K562 (cell line): ENCODE measurements at regions not wholly inside any gene's neighbourhood (a gene's known extent, or its start where the extent isn't known, plus 50 kb on each side); places are given as distances from the start of the nearest gene placed in this dataset.
"Not testable (repeated sequence)": the region's sequence is repeated elsewhere in the genome, so short reads cannot be mapped to it uniquely, and the experiment has no call there.

Source experiments
- ATAC-seq: fragments of 200-7000 bp; cut with Tn5 transposase; 3 replicates; pipeline ENCODE4 v1.9.1; 2020; ENCODE audit warnings: moderate library complexity
- BruUV-seq: library from RNA; stranded (reverse); fragments of 400-500 nt; replicated peaks from 2 replicates; lab custom pipeline; 2021; lab: Mats Ljungman, UMichigan
- CTCF ChIA-PET: fragments of 300-600 bp; formaldehyde crosslinking; extraction: SDS; loops from one replicate; lab custom pipeline; 2021; ENCODE audit warnings: low intra/inter-chr PET ratio; lab: Yijun Ruan, JAX
- POLR2A ChIA-PET: fragments of 300-600, 350-650 bp; sonication (Branson Sonifier 250); formaldehyde crosslinking; extraction: SDS; loops from one replicate; lab custom pipeline; 2021; ENCODE audit warnings: antibody characterized with exemption, inconsistent platforms; lab: Yijun Ruan, JAX
- DNase-seq, 4 experiments: peaks; one replicate each; pipeline versions ENCODE4 v3.0.0 to v3.0.0-alpha.2; 2011 to 2018; ENCODE audit warnings: low spot score in 3 of 4, mixed read lengths in 3 of 4; ENCODE audit errors: extremely low read depth in 1 of 4
- FAIRE-seq: peaks from 2 replicates; lab custom pipeline; 2011; peaks lifted over from hg19 to GRCh38; lab: Jason Lieb, UNC
- H2AFZ ChIP-seq: 2 replicates; pipeline ENCODE4 v1.6.0; 2011; ENCODE audit warnings: low read depth, low read length, control low read depth, inconsistent platforms
- H3K27ac ChIP-seq: fragments of 200-600 bp; 3 replicates; pipeline ENCODE4 v1.8.0; 2011; ENCODE audit warnings: low read depth, mild to moderate bottlenecking, control low read depth, inconsistent platforms, low read length, moderate library complexity, mixed read lengths; ENCODE audit errors: extremely low read depth
- H3K27me3 ChIP-seq, 2 experiments: fragments of 300-600 bp in 1 of 2; 2 replicates in 1 of 2; 3 replicates in 1 of 2; pipeline versions ENCODE4 v1.6.0 to v1.8.0; 2011; ENCODE audit warnings: inconsistent platforms in 2 of 2, low read length in 2 of 2, mild to moderate bottlenecking in 1 of 2, mixed read lengths in 1 of 2, moderate library complexity in 1 of 2; ENCODE audit not compliant: control insufficient read depth in 2 of 2, insufficient read depth in 2 of 2
- H3K36me3 ChIP-seq: fragments of 300-600 bp; 3 replicates; pipeline ENCODE4 v1.8.0; 2011; ENCODE audit warnings: mild to moderate bottlenecking, low read length, inconsistent platforms; ENCODE audit not compliant: control insufficient read depth, insufficient read depth
- H3K4me1 ChIP-seq, 2 experiments: fragments of 200-600 bp in 1 of 2; replicated peaks in 1 of 2; 2 replicates in 1 of 2; 3 replicates in 1 of 2; pipeline versions ENCODE4 v1.5.1 to v1.8.0; 2011; ENCODE audit warnings: inconsistent platforms in 2 of 2, low read length in 2 of 2, mild to moderate bottlenecking in 1 of 2, mixed read lengths in 1 of 2, moderate library complexity in 1 of 2; ENCODE audit not compliant: control insufficient read depth in 2 of 2, insufficient read depth in 2 of 2
- H3K4me2 ChIP-seq: 2 replicates; pipeline ENCODE4 v1.6.1; 2011; ENCODE audit warnings: low read length, control low read depth, inconsistent platforms, mixed read lengths; ENCODE audit not compliant: insufficient read depth
- H3K4me3 ChIP-seq: fragments of 200-600 bp; sonication (generic), shearing (Covaris generic); 2 replicates; pipeline ENCODE4 v1.5.1; 2016; ENCODE audit warnings: control low read depth, inconsistent platforms
- H3K79me2 ChIP-seq: fragments of 200-600 bp; 3 replicates; pipeline ENCODE4 v1.8.0; 2011; ENCODE audit warnings: low read length, inconsistent platforms; ENCODE audit not compliant: control insufficient read depth, insufficient read depth
- H3K9ac ChIP-seq, 2 experiments: 2 replicates each; pipeline versions ENCODE4 v1.6.0 to v1.6.1; 2011; ENCODE audit warnings: low read depth in 2 of 2, low read length in 2 of 2, control low read depth in 1 of 2, inconsistent platforms in 1 of 2, mild to moderate bottlenecking in 1 of 2, mixed read lengths in 1 of 2; ENCODE audit not compliant: insufficient read depth in 1 of 2
- H3K9me1 ChIP-seq: one replicate; pipeline ENCODE4 v1.6.0; 2011; ENCODE audit warnings: inconsistent platforms, mild to moderate bottlenecking, low read length, moderate library complexity; ENCODE audit not compliant: control insufficient read depth, insufficient read depth
- H3K9me3 ChIP-seq: replicated peaks from 2 replicates; pipeline ENCODE4 v1.5.1; 2011; ENCODE audit warnings: low read depth, low read length, inconsistent platforms; ENCODE audit not compliant: control insufficient read depth, insufficient read depth
- H4K20me1 ChIP-seq: replicated peaks from 2 replicates; pipeline ENCODE4 v1.6.1; 2011; ENCODE audit warnings: low read length, inconsistent platforms, mixed read lengths; ENCODE audit not compliant: control insufficient read depth, insufficient read depth
- ADNP ChIP-seq: fragments of 200-800 bp; sonication (Bioruptor generic); IDR thresholded peaks from 2 replicates; pipeline ENCODE4 v1.6.1; 2016; ENCODE audit warnings: missing genetic modification characterization, missing compliant biosample characterization
- BRD4 ChIP-seq: fragments of 200-600 bp; sonication (generic); IDR thresholded peaks from 2 replicates; pipeline ENCODE4 v1.6.1; 2017; ENCODE audit warnings: inconsistent platforms
- CEBPG ChIP-seq, 3 experiments: fragments of 200-800 bp in 1 of 3; sonication (Bioruptor generic) in 1 of 3; sonication (generic) in 1 of 3; formaldehyde crosslinking in 1 of 3; IDR thresholded peaks in 2 of 3; conservative IDR thresholded peaks in 1 of 3; 2 replicates each; pipeline versions ENCODE4 v1.6.1 to v1.8.0; 2016 to 2022; ENCODE audit warnings: missing compliant biosample characterization in 2 of 3, missing genetic modification characterization in 2 of 3, mild to moderate bottlenecking in 1 of 3, missing genetic modification reagents in 1 of 3
- NFIC ChIP-seq: fragments of 450-650 bp; IDR thresholded peaks from 2 replicates; pipeline ENCODE4 v1.6.1; 2017; ENCODE audit warnings: mild to moderate bottlenecking, inconsistent platforms
- SPI1 ChIP-seq: IDR thresholded peaks from 2 replicates; pipeline ENCODE4 v1.6.1; 2011; ENCODE audit warnings: low read depth, low read length, control low read depth, borderline replicate concordance
- TCF3 ChIP-seq: sonication (generic); formaldehyde crosslinking; IDR thresholded peaks from 2 replicates; pipeline ENCODE4 v1.4.0; 2020; ENCODE audit warnings: mild to moderate bottlenecking, missing genetic modification reagents
- ZNF197 ChIP-seq: fragments of 200-800 bp; sonication (Bioruptor generic); IDR thresholded peaks from 2 replicates; pipeline ENCODE4 v1.6.1; 2016; ENCODE audit warnings: low read depth, missing genetic modification characterization, missing compliant biosample characterization
- ZNF639 ChIP-seq, 2 experiments: fragments of 200-800 bp in 1 of 2; sonication (Bioruptor generic) in 1 of 2; sonication (generic) in 1 of 2; formaldehyde crosslinking in 1 of 2; IDR thresholded peaks in 1 of 2; conservative IDR thresholded peaks in 1 of 2; 2 replicates each; pipeline versions ENCODE4 v1.5.0 to v1.6.1; 2016 to 2020; ENCODE audit warnings: missing compliant biosample characterization in 1 of 2, missing genetic modification characterization in 1 of 2, missing genetic modification reagents in 1 of 2
- ZNF644 ChIP-seq: fragments of 200-800 bp; sonication (Bioruptor generic); IDR thresholded peaks from 2 replicates; pipeline ENCODE4 v1.6.1; 2016; ENCODE audit warnings: low read depth, missing genetic modification characterization, missing compliant biosample characterization
- ZNF766 ChIP-seq: fragments of 200-800 bp; sonication (Bioruptor generic); conservative IDR thresholded peaks from 2 replicates; pipeline ENCODE4 v1.6.1; 2016; ENCODE audit warnings: missing genetic modification characterization, missing compliant biosample characterization
- WGBS: fragments of 100-300 bp; shearing (Covaris generic); methylation state at CpG from one replicate; pipeline ENCODE4 v1.1.6; 2016; ENCODE audit warnings: low coverage, mixed read lengths; ENCODE audit not compliant: insufficient coverage; ENCODE audit errors: missing lambda C conversion rate; 5-methylcytosine and 5-hydroxymethylcytosine counted together
- in situ Hi-C: fragments of 300-500 bp; cut with MboI; formaldehyde crosslinking; loops from 4 replicates; pipeline ENCODE4 v1.15.0; 2018; ENCODE audit warnings: inconsistent platforms, mixed read lengths
- intact Hi-C: fragments of 100-400 bp; cut with micrococcal nuclease; formaldehyde crosslinking; loops from 2 replicates; pipeline ENCODE4 v1.14.2; 2022

DNA sequence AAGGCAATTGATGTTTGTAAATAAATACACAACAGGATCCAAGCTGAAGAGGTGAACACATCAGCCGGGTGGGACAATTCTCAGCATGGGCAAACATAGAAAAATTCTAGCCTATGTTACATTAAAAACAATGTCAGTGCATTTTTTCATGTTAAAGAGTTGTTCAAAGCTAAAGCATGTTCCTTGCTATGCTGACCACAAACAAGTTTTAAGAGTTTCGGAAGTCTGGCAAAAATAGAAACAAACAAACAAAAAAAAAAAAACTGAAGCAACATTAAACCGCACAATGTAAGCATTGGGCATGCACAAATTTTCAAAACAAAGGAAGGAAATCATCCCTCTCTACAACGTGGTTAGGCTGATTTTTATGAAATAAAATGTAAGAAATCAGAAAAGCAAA lies 185.8 kb downstream of the FOXD4L6 start:
- H3K36me3 ChIP-seq, H3K27ac ChIP-seq, ATAC-seq, H3K4me3 ChIP-seq, POLR2A ChIA-PET, intact Hi-C loops, DNase-seq, H3K4me2 ChIP-seq, CTCF ChIA-PET, H3K9ac ChIP-seq, FAIRE-seq, H4K20me1 ChIP-seq, H3K79me2 ChIP-seq, BruUV-seq, H3K9me1 ChIP-seq, H2AFZ ChIP-seq, H3K27me3 ChIP-seq, H3K9me3 ChIP-seq, in situ Hi-C loops: not testable (repeated sequence)
- H3K4me1 ChIP-seq = peaks cover 0 to 19% of the 10 kb centered on the region in 2 experiments; a peak in 3 of 5 replicates
- 69% methylated on average over 4 of the region's 4 CpGs for WGBS

- DNase-seq = peak in 1 of 4 experiments; percentile 61
- H3K9me1 ChIP-seq; POLR2A ChIA-PET; CTCF ChIA-PET; intact Hi-C loops; H3K4me3 ChIP-seq; in situ Hi-C loops; BruUV-seq; H3K27me3 ChIP-seq; H3K79me2 ChIP-seq; H3K9me3 ChIP-seq; FAIRE-seq; H3K36me3 ChIP-seq; H4K20me1 ChIP-seq; TF ChIP-seq CEBPG (CRISPR knock-in tag; IDR thresholded peaks at IDR 0.05): not testable (repeated sequence)
- Histone ChIP-seq H3K4me1 (peaks cover 0 to 19% of the 10 kb centered on the region in 2 experiments; a peak in 3 of 5 replicates), H2AFZ (peak overlapping the region; percentile 44), H3K9ac (peak overlapping the region in 1 of 2 experiments; percentile 61; a peak in 1 of 4 replicates), H3K4me2 (peak overlapping the region; percentile 57; the same call in 1 of the 2 replicates), H3K27ac (peak overlapping the region; percentile 91)
- ATAC-seq = peak; percentile 79
- 17% methylated on average over 1 of the region's 1 CpG for WGBS
- TF ChIP-seq SPI1 = peak; percentile 72; the same call in 1 of the 2 replicates
- 0 out of 4 replicates have a peak, but pooled peaks of 1 of the 2 experiments have one; percentile 12 for TF ChIP-seq CEBPG (tag; conservative IDR thresholded peaks at IDR 0.05 in 1 of 2, IDR thresholded peaks at IDR 0.05 in 1 of 2)
- TF ChIP-seq ZNF766 (CRISPR knock-in tag) = 0 out of 2 replicates have a peak, but pooled peaks have one; percentile 2
- TF ChIP-seq ZNF197 (CRISPR knock-in tag) = peak; percentile 73; the same call in 1 of the 2 replicates
- 0 out of 2 replicates have a peak, but pooled peaks have one; percentile 31 for TF ChIP-seq ZNF644 (tag)
- 0 out of 4 replicates have a peak, but pooled peaks of 1 of the 2 experiments have one; percentile 27 for TF ChIP-seq ZNF639 (CRISPR knock-in tag; conservative IDR thresholded peaks at IDR 0.05 in 1 of 2, IDR thresholded peaks at IDR 0.05 in 1 of 2)
- TF ChIP-seq ADNP (tag) = 0 out of 2 replicates have a peak, but pooled peaks have one; percentile 43
- 0 out of 2 replicates have a peak, but pooled peaks have one; percentile 46 for TF ChIP-seq TCF3 (CRISPR knock-in tag)
- TF ChIP-seq NFIC = peak; percentile 82
- TF ChIP-seq BRD4 = peak; percentile 56; the same call in 1 of the 2 replicates
These were observed 188.6 kb downstream of the FOXD4L6 start for GRCh38 chr9:40939888-40940209.
